Tibial nerve (tissue), 4 donors: ENCODE measurements at regions not wholly inside any gene's neighbourhood (a gene's known extent, or its start where the extent isn't known, plus 50 kb on each side); places are given as distances from the start of the nearest gene placed in this dataset.

Experiments
- DNase-seq, 2 donors: peaks; one replicate each; pipeline ENCODE4 v3.0.0-alpha.2; 2019; ENCODE audit warnings: low spot score in 2 of 2
- H3K27ac ChIP-seq, 4 donors: fragments of 200-600 bp; sonication (generic) in 3 of 4; one replicate each; pipeline ENCODE4 v1.5.1; 2017 to 2019; ENCODE audit warnings: mild to moderate bottlenecking in 1 of 4
- H3K27me3 ChIP-seq, 2 donors: fragments of 200-600 bp; sonication (generic) in 1 of 2; one replicate each; pipeline versions ENCODE4 v1.5.1 to v1.6.0; 2017 to 2019
- H3K36me3 ChIP-seq, 3 donors: fragments of 200-600 bp; sonication (generic); one replicate each; pipeline ENCODE4 v1.5.1; 2018 to 2019
- H3K4me1 ChIP-seq, 4 donors: fragments of 200-600 bp; sonication (generic) in 3 of 4; one replicate each; pipeline ENCODE4 v1.5.1; 2017 to 2019
- H3K4me3 ChIP-seq, 4 donors: fragments of 200-600 bp; sonication (generic) in 3 of 4; one replicate each; pipeline ENCODE4 v1.5.1; 2017 to 2019; ENCODE audit warnings: mild to moderate bottlenecking in 1 of 4, moderate library complexity in 1 of 4
- H3K9me3 ChIP-seq, 4 donors: fragments of 200-600 bp; sonication (generic) in 3 of 4; one replicate each; pipeline ENCODE4 v1.5.1; 2017 to 2019
- EP300 ChIP-seq, 2 donors: sonication (generic); formaldehyde crosslinking; IDR thresholded peaks; one replicate each; pipeline ENCODE4 v1.6.1; 2017; ENCODE audit warnings: antibody characterized with exemption in 2 of 2, mild to moderate bottlenecking in 1 of 2
- POLR2A ChIP-seq, 2 donors: fragments of 450-650 bp; IDR thresholded peaks; one replicate each; pipeline ENCODE4 v1.6.1; 2017; ENCODE audit warnings: antibody characterized with exemption in 2 of 2, mild to moderate bottlenecking in 2 of 2, moderate library complexity in 2 of 2
- WGBS, 2 donors: methylation state at CpG; one replicate each; pipeline ENCODE4 v1.1.5; 2018; 5-methylcytosine and 5-hydroxymethylcytosine counted together
- TF ChIP-seq, protein P1 (sequence below), 5 experiments: fragments of 200-600 bp in 3 of 5; fragments of 450-650 bp in 2 of 5; sonication (generic) in 3 of 5; IDR thresholded peaks; one replicate each; pipeline ENCODE4 v1.5.1; 2016 to 2019; ENCODE audit warnings: antibody characterized with exemption in 5 of 5, mild to moderate bottlenecking in 3 of 5, moderate library complexity in 2 of 5

- WGBS, 2 donors, result 70 to 76% methylated on average over 5 of the region's 5 CpGs
Measured at GRCh38 chr18:1047406-1047805, 142.7 kb downstream of the ADCYAP1 start.

GRCh38 chr18:1048032-1048431 is 143.4 kb downstream of the ADCYAP1 start:
- WGBS, 2 donors, result 48 to 52% methylated on average over 4 of the region's 4 CpGs

More at GRCh38 chr18:1047406-1047805, 142.7 kb downstream of the ADCYAP1 start:
- H3K36me3 ChIP-seq, result no peaks in the 10 kb centered on the region
- DNase-seq, result no peak
- H3K9me3 ChIP-seq, result no peaks in the 10 kb centered on the region
- H3K27ac ChIP-seq, result no peak overlapping the region
- H3K4me1 ChIP-seq, result no peaks in the 10 kb centered on the region
- TF ChIP-seq EP300 (IDR thresholded peaks at IDR 0.05), result no peak
- TF ChIP-seq, protein P1, sequence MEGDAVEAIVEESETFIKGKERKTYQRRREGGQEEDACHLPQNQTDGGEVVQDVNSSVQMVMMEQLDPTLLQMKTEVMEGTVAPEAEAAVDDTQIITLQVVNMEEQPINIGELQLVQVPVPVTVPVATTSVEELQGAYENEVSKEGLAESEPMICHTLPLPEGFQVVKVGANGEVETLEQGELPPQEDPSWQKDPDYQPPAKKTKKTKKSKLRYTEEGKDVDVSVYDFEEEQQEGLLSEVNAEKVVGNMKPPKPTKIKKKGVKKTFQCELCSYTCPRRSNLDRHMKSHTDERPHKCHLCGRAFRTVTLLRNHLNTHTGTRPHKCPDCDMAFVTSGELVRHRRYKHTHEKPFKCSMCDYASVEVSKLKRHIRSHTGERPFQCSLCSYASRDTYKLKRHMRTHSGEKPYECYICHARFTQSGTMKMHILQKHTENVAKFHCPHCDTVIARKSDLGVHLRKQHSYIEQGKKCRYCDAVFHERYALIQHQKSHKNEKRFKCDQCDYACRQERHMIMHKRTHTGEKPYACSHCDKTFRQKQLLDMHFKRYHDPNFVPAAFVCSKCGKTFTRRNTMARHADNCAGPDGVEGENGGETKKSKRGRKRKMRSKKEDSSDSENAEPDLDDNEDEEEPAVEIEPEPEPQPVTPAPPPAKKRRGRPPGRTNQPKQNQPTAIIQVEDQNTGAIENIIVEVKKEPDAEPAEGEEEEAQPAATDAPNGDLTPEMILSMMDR (IDR thresholded peaks at IDR 0.05), result no peak
- TF ChIP-seq POLR2A (IDR thresholded peaks at IDR 0.05), result no peak
- H3K4me3 ChIP-seq, result no peak overlapping the region
- H3K27me3 ChIP-seq, result no peaks in the 10 kb centered on the region

DNA sequence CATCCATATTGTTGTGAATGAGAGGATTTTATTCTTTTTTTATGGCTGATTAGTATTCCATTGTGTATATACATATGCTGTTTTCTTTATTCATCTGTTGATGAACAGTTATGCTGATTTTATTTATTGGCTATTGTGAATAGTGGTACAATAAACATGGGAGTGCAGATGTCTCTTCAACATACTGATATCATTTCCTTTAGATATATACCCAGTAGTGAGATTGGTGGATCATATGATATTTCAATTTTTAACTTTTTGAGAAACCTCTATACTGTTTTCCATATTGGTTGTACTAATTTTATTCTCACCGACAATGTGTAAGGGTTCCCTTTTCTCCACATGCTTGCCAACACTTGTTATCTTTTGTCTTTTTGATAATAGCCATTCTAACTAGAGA is 144.5 kb downstream of the ADCYAP1 start:
- Histone ChIP-seq H3K4me1 (no peaks in the 10 kb centered on the region), H3K4me3 (no peak overlapping the region), H3K9me3 (no peaks in the 10 kb centered on the region), H3K36me3 (no peaks in the 10 kb centered on the region), H3K27me3 (no peaks in the 10 kb centered on the region), H3K27ac (no peak overlapping the region)
- no peak for DNase-seq
- WGBS, 2 donors, result 96 to 97% methylated on average over 1 of the region's 1 CpG
- TF ChIP-seq POLR2A (IDR thresholded peaks at IDR 0.05) (no peak), EP300 (IDR thresholded peaks at IDR 0.05) (no peak)
- TF ChIP-seq, protein P1 (IDR thresholded peaks at IDR 0.05), result no peak

More at GRCh38 chr18:1048032-1048431, 143.4 kb downstream of the ADCYAP1 start:
- TF ChIP-seq POLR2A (IDR thresholded peaks at IDR 0.05) (no peak), EP300 (IDR thresholded peaks at IDR 0.05) (no peak)
- TF ChIP-seq, protein P1 (IDR thresholded peaks at IDR 0.05), result no peak
- Histone ChIP-seq H3K4me3 (no peak overlapping the region), H3K27ac (no peak overlapping the region), H3K36me3 (no peaks in the 10 kb centered on the region), H3K9me3 (no peaks in the 10 kb centered on the region), H3K27me3 (no peaks in the 10 kb centered on the region), H3K4me1 (no peaks in the 10 kb centered on the region)
- no peak for DNase-seq

- Histone ChIP-seq H3K36me3 (no peaks in the 10 kb centered on the region), H3K27me3 (no peaks in the 10 kb centered on the region), H3K4me1 (no peaks in the 10 kb centered on the region), H3K27ac (no peak overlapping the region), H3K9me3 (no peaks in the 10 kb centered on the region), H3K4me3 (no peak overlapping the region)
- no peak for TF ChIP-seq POLR2A (IDR thresholded peaks at IDR 0.05)
- TF ChIP-seq, protein P1 (IDR thresholded peaks at IDR 0.05), result no peak
- no peak for DNase-seq
- WGBS, 2 donors, result 76 to 90% methylated on average over 3 of the region's 3 CpGs
Measured at GRCh38 chr18:1050012-1050657, 145.5 kb downstream of the ADCYAP1 start.

DNA sequence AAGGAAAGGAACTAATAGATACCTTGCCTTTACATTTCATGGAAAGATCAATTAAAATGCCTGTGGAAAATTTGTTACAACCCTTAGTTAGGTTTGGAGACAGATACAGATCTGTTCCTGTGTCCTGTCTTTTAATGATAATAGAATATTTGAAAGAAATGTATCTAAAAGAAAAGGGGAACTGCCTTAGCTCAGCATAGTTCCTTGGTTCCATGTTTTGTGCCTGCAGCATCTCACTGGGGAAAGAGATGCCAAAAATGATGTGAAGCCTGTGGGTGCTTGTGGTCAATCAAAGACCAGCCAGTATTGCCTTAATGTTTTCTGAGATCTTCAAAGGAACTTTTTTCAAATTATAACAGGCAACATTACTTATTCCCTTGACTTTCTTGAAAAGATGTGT is 147.6 kb downstream of the ADCYAP1 start:
- H3K9me3 ChIP-seq, result peaks cover 0 to 16% (median 2%) of the 10 kb centered on the region in 4 donors
- H3K4me3 ChIP-seq, result no peak overlapping the region
- no peaks in the 10 kb centered on the region for H3K27me3 ChIP-seq
- no peak for TF ChIP-seq EP300 (IDR thresholded peaks at IDR 0.05)
- TF ChIP-seq, protein P1 (IDR thresholded peaks at IDR 0.05), result no peak
- TF ChIP-seq POLR2A (IDR thresholded peaks at IDR 0.05), result no peak
- H3K4me1 ChIP-seq, result no peaks in the 10 kb centered on the region
- no peaks in the 10 kb centered on the region for H3K36me3 ChIP-seq
- H3K27ac ChIP-seq, result no peak overlapping the region
- no peak for DNase-seq
